Suprapubic skin (tissue), 4 donors: ENCODE measurements at regions not wholly inside any gene's neighbourhood (a gene's known extent, or its start where the extent isn't known, plus 50 kb on each side); places are given as distances from the start of the nearest gene placed in this dataset.
"Not testable (repeated sequence)": the region's sequence is repeated elsewhere in the genome, so short reads cannot be mapped to it uniquely, and the experiment has no call there.

Experiments used
- DNase-seq, 2 donors: peaks; one replicate each; pipeline ENCODE4 v3.0.0-alpha.2; 2019; ENCODE audit warnings: low spot score in 2 of 2
- H3K27ac ChIP-seq: fragments of 200-600 bp; sonication (generic); one replicate; pipeline ENCODE4 v1.5.1; 2019
- H3K27me3 ChIP-seq: fragments of 200-600 bp; sonication (generic); one replicate; pipeline ENCODE4 v1.5.1; 2019
- H3K36me3 ChIP-seq: fragments of 200-600 bp; sonication (generic); one replicate; pipeline ENCODE4 v1.5.1; 2019
- H3K4me1 ChIP-seq: fragments of 200-600 bp; sonication (generic); one replicate; pipeline ENCODE4 v1.5.1; 2019
- H3K4me3 ChIP-seq: fragments of 200-600 bp; sonication (generic); one replicate; pipeline ENCODE4 v1.5.1; 2019; ENCODE audit warnings: mild to moderate bottlenecking
- H3K9me3 ChIP-seq: fragments of 200-600 bp; sonication (generic); one replicate; pipeline ENCODE4 v1.5.1; 2019
- EP300 ChIP-seq: sonication (generic); formaldehyde crosslinking; IDR thresholded peaks from one replicate; pipeline ENCODE4 v1.6.1; 2017; ENCODE audit warnings: antibody characterized with exemption
- POLR2A ChIP-seq, 2 donors: fragments of 450-650 bp; IDR thresholded peaks; one replicate each; pipeline ENCODE4 v1.6.1; 2017; ENCODE audit warnings: antibody characterized with exemption in 2 of 2, mild to moderate bottlenecking in 2 of 2, moderate library complexity in 2 of 2
- POLR2AphosphoS5 ChIP-seq, 3 donors: sonication (generic); formaldehyde crosslinking; IDR thresholded peaks; one replicate each; pipeline ENCODE4 v1.6.1; 2017; ENCODE audit warnings: antibody characterized with exemption in 3 of 3
- WGBS: methylation state at CpG from one replicate; pipeline ENCODE4 v1.1.5; 2018; 5-methylcytosine and 5-hydroxymethylcytosine counted together
- TF ChIP-seq, protein P1 (sequence below), 2 donors: fragments of 200-600 bp in 1 of 2; fragments of 450-650 bp in 1 of 2; sonication (generic) in 1 of 2; IDR thresholded peaks; one replicate each; pipeline ENCODE4 v1.5.1; 2016 to 2019; ENCODE audit warnings: antibody characterized with exemption in 2 of 2, mild to moderate bottlenecking in 1 of 2, moderate library complexity in 1 of 2

DNA sequence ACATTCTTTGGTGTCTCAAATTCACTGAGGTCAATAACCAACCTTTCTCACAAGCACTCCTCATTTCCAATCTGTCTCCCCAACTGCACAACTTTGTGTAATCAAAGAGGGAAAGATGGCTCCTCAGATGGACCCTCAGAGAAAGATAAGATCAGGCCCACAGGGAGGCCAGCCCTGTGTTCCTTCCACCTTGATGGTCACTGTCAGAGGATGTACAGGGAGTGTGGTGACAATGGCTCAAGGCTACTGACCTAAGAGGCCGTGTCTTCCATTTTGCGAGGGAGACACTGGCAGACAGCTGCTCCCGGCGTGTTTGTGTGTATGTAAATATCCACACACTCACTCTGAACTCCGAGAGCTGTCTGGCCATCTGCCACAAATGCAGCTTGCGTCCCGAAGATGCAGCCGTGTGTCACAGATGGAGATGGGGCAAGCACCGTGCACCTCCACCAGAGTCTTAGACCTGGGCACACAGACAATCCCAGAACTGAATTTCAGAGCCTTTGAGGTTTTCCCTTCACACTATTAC, 712.1 kb upstream of the NRP1 start:
- no peak overlapping the region for H3K27ac ChIP-seq
- H3K27me3 ChIP-seq: no peaks in the 10 kb centered on the region
- no peak for DNase-seq
- 91% methylated on average over 9 of the region's 9 CpGs for WGBS
- no peaks in the 10 kb centered on the region for H3K4me1 ChIP-seq
- no peaks in the 10 kb centered on the region for H3K36me3 ChIP-seq
- H3K4me3 ChIP-seq: no peak overlapping the region
- TF ChIP-seq, protein P1, sequence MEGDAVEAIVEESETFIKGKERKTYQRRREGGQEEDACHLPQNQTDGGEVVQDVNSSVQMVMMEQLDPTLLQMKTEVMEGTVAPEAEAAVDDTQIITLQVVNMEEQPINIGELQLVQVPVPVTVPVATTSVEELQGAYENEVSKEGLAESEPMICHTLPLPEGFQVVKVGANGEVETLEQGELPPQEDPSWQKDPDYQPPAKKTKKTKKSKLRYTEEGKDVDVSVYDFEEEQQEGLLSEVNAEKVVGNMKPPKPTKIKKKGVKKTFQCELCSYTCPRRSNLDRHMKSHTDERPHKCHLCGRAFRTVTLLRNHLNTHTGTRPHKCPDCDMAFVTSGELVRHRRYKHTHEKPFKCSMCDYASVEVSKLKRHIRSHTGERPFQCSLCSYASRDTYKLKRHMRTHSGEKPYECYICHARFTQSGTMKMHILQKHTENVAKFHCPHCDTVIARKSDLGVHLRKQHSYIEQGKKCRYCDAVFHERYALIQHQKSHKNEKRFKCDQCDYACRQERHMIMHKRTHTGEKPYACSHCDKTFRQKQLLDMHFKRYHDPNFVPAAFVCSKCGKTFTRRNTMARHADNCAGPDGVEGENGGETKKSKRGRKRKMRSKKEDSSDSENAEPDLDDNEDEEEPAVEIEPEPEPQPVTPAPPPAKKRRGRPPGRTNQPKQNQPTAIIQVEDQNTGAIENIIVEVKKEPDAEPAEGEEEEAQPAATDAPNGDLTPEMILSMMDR (IDR thresholded peaks at IDR 0.05): no peak
- no peak for TF ChIP-seq EP300
- no peak for TF ChIP-seq POLR2A (IDR thresholded peaks at IDR 0.05)
- no peak for TF ChIP-seq POLR2AphosphoS5 (IDR thresholded peaks at IDR 0.05)
- H3K9me3 ChIP-seq: no peaks in the 10 kb centered on the region

DNA sequence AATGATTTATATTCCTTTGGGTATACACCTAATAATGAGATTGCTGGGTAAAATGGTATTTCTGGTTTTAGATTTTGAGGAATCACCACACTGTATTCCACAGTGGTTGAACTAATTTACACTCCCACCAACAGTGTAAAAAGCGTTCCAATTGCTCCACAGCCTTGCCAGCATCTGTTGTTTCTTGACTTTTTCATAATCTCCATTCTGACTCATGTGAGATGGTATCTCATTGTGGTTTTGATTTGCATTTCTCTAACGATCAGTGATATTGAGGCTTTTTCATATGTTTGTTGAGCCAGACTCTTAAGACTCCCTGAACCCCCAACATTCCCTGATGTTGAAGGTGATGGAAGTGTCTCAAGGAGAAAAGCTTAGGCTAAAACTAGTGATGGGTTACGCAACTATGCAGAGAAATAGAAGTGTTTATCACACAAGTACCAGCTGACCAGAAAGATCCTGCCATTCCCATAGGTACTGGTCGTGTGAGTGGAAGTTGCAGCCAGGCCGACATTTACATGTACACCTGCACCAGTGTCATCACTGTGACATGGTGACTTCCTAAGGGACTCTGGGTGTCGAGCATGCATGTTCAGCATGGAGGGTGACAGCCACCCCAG, 711.2 kb upstream of the NRP1 start:
- H3K36me3 ChIP-seq: no peaks in the 10 kb centered on the region
- H3K27ac ChIP-seq: no peak overlapping the region
- DNase-seq: no peak
- 65% methylated on average over 6 of the region's 6 CpGs for WGBS
- no peaks in the 10 kb centered on the region for H3K27me3 ChIP-seq
- no peak overlapping the region for H3K4me3 ChIP-seq
- no peaks in the 10 kb centered on the region for H3K4me1 ChIP-seq
- TF ChIP-seq POLR2A (IDR thresholded peaks at IDR 0.05) (no peak), POLR2AphosphoS5 (IDR thresholded peaks at IDR 0.05) (no peak), EP300 (no peak)
- TF ChIP-seq, protein P1 (IDR thresholded peaks at IDR 0.05): no peak
- H3K9me3 ChIP-seq: no peaks in the 10 kb centered on the region

DNA sequence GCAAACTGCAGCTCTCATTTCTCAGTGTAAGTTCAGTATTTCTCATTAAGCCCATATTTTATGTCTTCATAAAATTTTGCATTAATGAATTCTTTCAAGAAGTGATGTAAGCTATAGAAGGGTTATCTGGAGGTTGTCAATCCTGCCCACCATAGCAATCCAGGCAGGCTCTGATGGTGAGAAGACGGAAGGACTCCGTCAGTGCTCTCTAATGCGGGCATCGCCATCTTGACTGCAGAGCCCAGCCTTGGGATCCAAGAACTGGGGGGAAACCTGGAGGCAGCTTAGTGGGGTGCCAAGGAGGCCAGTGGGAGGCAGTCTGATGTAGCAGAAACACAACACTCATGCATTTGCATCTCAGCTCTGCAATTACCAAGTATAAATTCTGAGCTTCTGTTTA, 707.4 kb upstream of the NRP1 start:
- Histone ChIP-seq H3K4me1 (no peaks in the 10 kb centered on the region), H3K36me3 (no peaks in the 10 kb centered on the region), H3K9me3 (no peaks in the 10 kb centered on the region), H3K27ac (no peak overlapping the region), H3K4me3 (no peak overlapping the region), H3K27me3 (no peaks in the 10 kb centered on the region)
- TF ChIP-seq, protein P1 (IDR thresholded peaks at IDR 0.05): no peak
- TF ChIP-seq EP300 (no peak), POLR2A (IDR thresholded peaks at IDR 0.05) (no peak), POLR2AphosphoS5 (IDR thresholded peaks at IDR 0.05) (no peak)
- no peak for DNase-seq
- WGBS: 98% methylated on average over 4 of the region's 4 CpGs

DNA sequence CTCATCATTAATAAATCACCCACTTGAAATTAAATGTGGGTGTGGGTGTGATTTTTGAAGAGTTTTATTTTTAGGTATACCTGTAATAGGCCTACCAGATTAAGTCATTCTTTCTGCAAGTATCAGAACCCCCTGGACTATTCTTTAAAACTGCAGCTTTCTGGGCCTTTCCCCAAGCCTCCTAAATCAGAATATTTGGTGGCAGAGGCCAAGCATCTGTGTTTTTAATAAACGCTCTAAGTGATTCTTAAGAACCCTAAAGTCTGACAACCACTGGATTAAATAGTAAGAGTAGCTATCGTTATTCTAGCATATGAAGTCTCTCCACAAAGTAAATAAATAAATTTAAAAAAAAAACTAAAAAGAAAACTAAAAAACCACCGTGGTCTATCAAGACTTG, 703.0 kb upstream of the NRP1 start:
- no peak overlapping the region for H3K27ac ChIP-seq
- WGBS: 57% methylated on average over 3 of the region's 3 CpGs

DNA sequence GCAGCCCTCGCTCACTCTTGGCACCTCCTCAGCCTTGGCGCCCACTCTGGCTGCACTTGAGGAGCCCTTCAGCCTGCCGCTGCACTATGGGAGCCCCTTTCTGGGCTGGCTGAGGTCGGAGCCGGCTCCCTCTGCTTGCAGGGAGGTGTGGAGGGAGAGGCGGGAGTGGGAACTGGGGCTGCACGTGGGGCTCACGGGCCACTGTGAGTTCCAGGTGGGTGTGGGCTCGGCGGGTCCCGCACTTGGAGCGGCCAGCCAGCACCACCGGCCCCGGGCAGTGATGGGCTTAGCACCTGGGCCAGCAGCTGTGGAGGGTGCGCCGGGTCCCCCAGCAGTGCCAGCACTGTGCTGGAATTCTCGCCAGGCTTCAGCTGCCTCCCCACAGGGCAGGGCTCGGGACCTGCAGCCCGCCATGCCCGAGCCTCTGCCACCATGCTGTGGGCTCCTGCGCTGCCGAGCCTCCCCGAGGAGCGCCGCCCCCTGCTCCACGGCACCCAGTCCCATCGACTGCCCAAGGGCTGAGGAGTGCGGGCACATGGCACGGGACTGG, 700.8 kb upstream of the NRP1 start:
- H3K27me3 ChIP-seq, DNase-seq, H3K4me1 ChIP-seq, H3K27ac ChIP-seq, H3K36me3 ChIP-seq, H3K4me3 ChIP-seq, H3K9me3 ChIP-seq: not testable (repeated sequence)
- 92% methylated on average over 5 of the region's 29 CpGs for WGBS

More for the DNA sequence above, 703.0 kb upstream of the NRP1 start:
- no peaks in the 10 kb centered on the region for H3K9me3 ChIP-seq
- DNase-seq: no peak
- no peaks in the 10 kb centered on the region for H3K36me3 ChIP-seq
- no peaks in the 10 kb centered on the region for H3K27me3 ChIP-seq
- no peaks in the 10 kb centered on the region for H3K4me1 ChIP-seq
- no peak for TF ChIP-seq POLR2A (IDR thresholded peaks at IDR 0.05)
- no peak for TF ChIP-seq POLR2AphosphoS5 (IDR thresholded peaks at IDR 0.05)
- TF ChIP-seq, protein P1 (IDR thresholded peaks at IDR 0.05): no peak
- no peak for TF ChIP-seq EP300
- H3K4me3 ChIP-seq: no peak overlapping the region
